Calu3 (cell line): ENCODE measurements at regions not wholly inside any gene's neighbourhood (a gene's known extent, or its start where the extent isn't known, plus 50 kb on each side); places are given as distances from the start of the nearest gene placed in this dataset.

Source experiments
- BruUV-seq: library from RNA; stranded (reverse); fragments of 400-500 nt; replicated peaks from 2 replicates; lab custom pipeline; 2021; lab: Mats Ljungman, UMichigan
- CTCF ChIA-PET: fragments of 300-600 bp; sonication (Branson Sonifier 250); formaldehyde crosslinking; loops from one replicate; lab custom pipeline; 2022; ENCODE audit warnings: antibody characterized with exemption; lab: Charles Lee
- DNase-seq: peaks from one replicate; pipeline ENCODE4 v3.0.0; 2022
- H3K27ac Mint-ChIP-seq: one replicate; pipeline ENCODE4 v1.8.0; 2022; ENCODE audit warnings: mixed read lengths; ENCODE audit not compliant: unreplicated experiment
- H3K27me3 Mint-ChIP-seq: one replicate; pipeline ENCODE4 v1.8.0; 2022; ENCODE audit warnings: mixed read lengths; ENCODE audit not compliant: unreplicated experiment
- H3K36me3 Mint-ChIP-seq: one replicate; pipeline ENCODE4 v1.8.0; 2022; ENCODE audit warnings: mild to moderate bottlenecking, moderate library complexity, mixed read lengths; ENCODE audit not compliant: insufficient read depth, unreplicated experiment
- H3K4me1 Mint-ChIP-seq: one replicate; pipeline ENCODE4 v1.8.0; 2022; ENCODE audit warnings: mild to moderate bottlenecking, low read depth, mixed read lengths; ENCODE audit not compliant: unreplicated experiment
- H3K4me3 Mint-ChIP-seq: one replicate; pipeline ENCODE4 v1.8.0; 2022; ENCODE audit warnings: mild to moderate bottlenecking, low read depth, moderate library complexity, mixed read lengths; ENCODE audit not compliant: unreplicated experiment
- H3K9me3 Mint-ChIP-seq: one replicate; pipeline ENCODE4 v1.8.0; 2022; ENCODE audit warnings: low read depth, mixed read lengths; ENCODE audit not compliant: unreplicated experiment
- intact Hi-C: fragments of 100-400 bp; cut with micrococcal nuclease; formaldehyde crosslinking; loops from one replicate; pipeline ENCODE4 v1.10.0; 2022; ENCODE audit not compliant: unreplicated experiment
- TF ChIP-seq, protein P1 (sequence below): fragments of 200-600 bp; IDR thresholded peaks from one replicate; pipeline ENCODE4 v1.8.0; 2022; ENCODE audit warnings: antibody characterized with exemption; ENCODE audit not compliant: unreplicated experiment

DNA sequence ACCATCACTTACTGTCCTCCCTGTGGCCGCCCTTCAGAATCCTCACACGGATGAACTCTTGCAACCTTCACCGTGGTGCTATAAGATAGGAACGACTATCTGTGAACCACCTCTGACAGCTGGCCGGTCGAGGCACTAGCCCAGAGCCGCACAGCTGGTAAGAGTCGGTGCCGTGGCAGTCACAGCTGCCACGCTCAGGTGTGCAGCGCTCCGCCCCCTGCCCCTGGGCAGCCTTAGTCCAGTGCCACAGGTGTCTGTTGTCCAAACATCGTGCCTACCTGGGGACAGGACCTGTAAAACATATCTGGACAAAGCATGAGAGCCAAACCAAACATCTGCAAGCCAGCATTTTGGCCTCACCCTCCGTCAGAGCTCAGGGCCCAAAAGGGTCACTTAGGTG lies 55.3 kb upstream of the SALL3 start:
- Mint-ChIP-seq H3K36me3 (no peaks in the 10 kb centered on the region), H3K27ac (no peak overlapping the region), H3K9me3 (peaks cover 5% of the 10 kb centered on the region), H3K27me3 (no peaks in the 10 kb centered on the region), H3K4me1 (no peaks in the 10 kb centered on the region), H3K4me3 (no peak overlapping the region)
- DNase-seq: no peak
- intact Hi-C loops: no loop called here
- CTCF ChIA-PET: no interaction called here
- TF ChIP-seq, protein P1, sequence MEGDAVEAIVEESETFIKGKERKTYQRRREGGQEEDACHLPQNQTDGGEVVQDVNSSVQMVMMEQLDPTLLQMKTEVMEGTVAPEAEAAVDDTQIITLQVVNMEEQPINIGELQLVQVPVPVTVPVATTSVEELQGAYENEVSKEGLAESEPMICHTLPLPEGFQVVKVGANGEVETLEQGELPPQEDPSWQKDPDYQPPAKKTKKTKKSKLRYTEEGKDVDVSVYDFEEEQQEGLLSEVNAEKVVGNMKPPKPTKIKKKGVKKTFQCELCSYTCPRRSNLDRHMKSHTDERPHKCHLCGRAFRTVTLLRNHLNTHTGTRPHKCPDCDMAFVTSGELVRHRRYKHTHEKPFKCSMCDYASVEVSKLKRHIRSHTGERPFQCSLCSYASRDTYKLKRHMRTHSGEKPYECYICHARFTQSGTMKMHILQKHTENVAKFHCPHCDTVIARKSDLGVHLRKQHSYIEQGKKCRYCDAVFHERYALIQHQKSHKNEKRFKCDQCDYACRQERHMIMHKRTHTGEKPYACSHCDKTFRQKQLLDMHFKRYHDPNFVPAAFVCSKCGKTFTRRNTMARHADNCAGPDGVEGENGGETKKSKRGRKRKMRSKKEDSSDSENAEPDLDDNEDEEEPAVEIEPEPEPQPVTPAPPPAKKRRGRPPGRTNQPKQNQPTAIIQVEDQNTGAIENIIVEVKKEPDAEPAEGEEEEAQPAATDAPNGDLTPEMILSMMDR: no peak
- no TSS peak for BruUV-seq

DNA sequence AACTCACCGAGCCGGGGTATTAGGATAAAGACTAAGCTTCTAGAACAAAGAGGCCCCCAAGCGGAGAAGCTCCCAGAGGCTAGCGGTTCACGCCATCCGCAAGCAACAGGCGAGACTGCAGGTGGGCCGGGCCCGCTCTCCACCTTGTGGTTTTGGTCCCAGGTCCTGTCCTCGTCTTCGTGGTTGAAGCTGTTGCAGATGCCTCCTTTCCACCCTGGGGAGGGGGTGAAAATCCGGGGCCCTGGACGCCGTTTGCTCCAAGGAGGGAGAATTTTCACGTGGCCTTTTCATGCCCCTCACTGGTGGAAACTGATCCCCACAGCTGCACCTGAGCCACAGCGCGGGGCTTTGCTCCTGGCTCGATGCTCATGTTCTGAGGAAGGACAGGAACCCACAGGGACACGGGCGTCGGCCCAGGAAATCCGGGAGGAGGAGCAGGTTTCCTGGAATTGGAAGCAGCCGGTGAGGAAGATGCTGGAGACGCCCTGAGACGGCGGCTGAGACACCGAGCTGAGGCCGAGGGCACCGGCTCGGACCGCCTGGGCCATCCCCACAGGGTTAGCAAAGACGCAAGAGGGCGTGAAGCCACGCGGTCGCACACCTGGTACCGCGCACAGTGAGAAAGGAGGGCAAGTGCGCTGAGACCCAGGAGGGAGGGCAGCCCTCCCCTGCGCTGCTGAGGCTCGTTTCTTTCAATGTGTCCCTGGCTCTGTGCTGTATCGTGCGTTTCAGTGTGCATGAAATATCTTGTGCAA lies 54.7 kb upstream of the SALL3 start:
- peaks cover 5% of the 10 kb centered on the region for H3K9me3 Mint-ChIP-seq
- H3K27me3 Mint-ChIP-seq: no peaks in the 10 kb centered on the region
- H3K36me3 Mint-ChIP-seq: no peaks in the 10 kb centered on the region
- no TSS peak for BruUV-seq
- intact Hi-C loops: no loop called here
- TF ChIP-seq, protein P1: no peak
- no peak overlapping the region for H3K4me3 Mint-ChIP-seq
- CTCF ChIA-PET: no interaction called here
- no peak overlapping the region for H3K27ac Mint-ChIP-seq
- H3K4me1 Mint-ChIP-seq: no peaks in the 10 kb centered on the region
- no peak for DNase-seq

DNA sequence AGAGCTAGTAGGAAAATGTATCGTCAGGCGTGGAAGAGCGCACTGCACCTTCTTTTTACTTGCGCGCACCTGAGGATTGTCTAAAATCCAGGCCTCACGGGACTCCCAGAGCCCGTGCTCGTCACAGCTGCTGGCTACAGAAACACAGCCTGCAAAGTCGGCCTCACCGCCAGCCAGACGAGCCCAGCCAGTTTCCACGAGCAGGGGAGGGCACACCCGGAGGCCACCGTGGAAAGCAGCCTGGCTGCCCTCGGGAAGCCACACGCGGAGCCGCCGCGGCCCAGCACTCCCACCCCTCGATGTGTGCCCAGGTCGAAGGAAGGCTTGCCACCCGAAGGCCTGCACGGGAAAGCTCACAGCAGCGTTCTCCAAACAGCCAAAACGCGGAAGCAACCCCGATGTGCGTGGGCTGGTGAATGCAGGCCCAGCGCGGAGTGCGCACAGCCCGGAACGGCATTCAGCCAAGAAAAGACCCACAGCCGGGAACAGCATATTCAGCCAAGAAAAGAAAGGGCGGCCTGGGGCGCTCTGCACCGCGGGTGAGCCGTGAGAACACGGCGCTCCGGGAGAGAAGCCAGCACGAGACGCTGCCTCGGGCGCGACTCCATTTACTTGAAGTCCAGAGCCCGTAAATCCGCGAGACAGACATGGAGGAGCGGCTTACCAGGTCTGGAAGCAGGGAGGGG lies 53.9 kb upstream of the SALL3 start:
- Mint-ChIP-seq H3K9me3 (peaks cover 7% of the 10 kb centered on the region), H3K4me1 (no peaks in the 10 kb centered on the region), H3K27me3 (no peaks in the 10 kb centered on the region), H3K36me3 (no peaks in the 10 kb centered on the region), H3K27ac (no peak overlapping the region), H3K4me3 (no peak overlapping the region)
- TF ChIP-seq, protein P1: no peak
- CTCF ChIA-PET: no interaction called here
- no peak for DNase-seq
- intact Hi-C loops: no loop called here
- no TSS peak for BruUV-seq

DNA sequence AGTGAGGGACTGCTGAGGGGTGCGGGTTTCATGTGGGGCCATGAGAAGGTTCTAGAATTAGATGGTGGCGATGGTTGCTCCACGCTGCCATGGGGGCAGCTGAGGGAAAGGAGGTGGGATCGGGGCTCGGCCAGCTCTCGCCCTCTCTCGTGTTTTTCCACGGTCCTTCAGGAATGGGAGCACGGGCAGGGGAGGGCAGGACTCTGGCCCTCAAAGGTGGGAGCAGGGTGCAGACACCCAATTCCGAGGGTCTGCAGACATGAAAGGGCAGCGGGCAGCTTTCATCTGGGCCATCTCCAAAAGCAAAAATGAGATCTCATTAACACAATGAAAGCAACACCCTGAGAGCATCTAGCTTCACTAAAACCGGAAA lies 53.4 kb upstream of the SALL3 start:
- Mint-ChIP-seq H3K4me1 (no peaks in the 10 kb centered on the region), H3K27ac (no peak overlapping the region), H3K9me3 (peaks cover 7% of the 10 kb centered on the region), H3K4me3 (no peak overlapping the region), H3K27me3 (no peaks in the 10 kb centered on the region), H3K36me3 (no peaks in the 10 kb centered on the region)
- CTCF ChIA-PET: no interaction called here
- no peak for DNase-seq
- intact Hi-C loops: no loop called here
- no TSS peak for BruUV-seq
- TF ChIP-seq, protein P1: no peak
